HG02571 (cell line): ENCODE measurements at regions not wholly inside any gene's neighbourhood (a gene's known extent, or its start where the extent isn't known, plus 50 kb on each side); places are given as distances from the start of the nearest gene placed in this dataset.

Source experiments
- ATAC-seq: cut with Tn5 transposase; IDR thresholded peaks from one replicate; pipeline ENCODE4 v1.9.1; 2021; ENCODE audit warnings: mild to moderate bottlenecking, moderate library complexity; ENCODE audit not compliant: unreplicated experiment

DNA sequence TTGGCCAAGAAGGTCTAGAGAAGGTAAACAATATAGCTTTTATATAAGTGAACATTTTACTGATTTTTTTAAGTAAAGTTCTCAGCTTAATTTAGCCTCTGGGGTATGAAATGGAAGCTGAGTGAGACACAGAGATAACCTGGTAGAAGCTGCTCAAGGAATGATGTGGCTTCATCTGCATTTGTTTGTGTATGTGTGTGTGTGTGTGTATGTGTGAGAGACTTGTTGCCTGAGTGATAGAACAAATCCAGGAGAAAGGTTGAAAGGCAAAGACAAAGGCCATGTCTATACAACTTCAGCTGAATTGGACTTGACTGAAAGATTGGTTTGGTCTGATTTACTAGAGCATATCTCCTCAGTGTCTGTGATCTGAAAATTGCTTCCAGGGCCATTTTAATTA is 63.6 kb downstream of the PCDH7 start:
- no peak for ATAC-seq

DNA sequence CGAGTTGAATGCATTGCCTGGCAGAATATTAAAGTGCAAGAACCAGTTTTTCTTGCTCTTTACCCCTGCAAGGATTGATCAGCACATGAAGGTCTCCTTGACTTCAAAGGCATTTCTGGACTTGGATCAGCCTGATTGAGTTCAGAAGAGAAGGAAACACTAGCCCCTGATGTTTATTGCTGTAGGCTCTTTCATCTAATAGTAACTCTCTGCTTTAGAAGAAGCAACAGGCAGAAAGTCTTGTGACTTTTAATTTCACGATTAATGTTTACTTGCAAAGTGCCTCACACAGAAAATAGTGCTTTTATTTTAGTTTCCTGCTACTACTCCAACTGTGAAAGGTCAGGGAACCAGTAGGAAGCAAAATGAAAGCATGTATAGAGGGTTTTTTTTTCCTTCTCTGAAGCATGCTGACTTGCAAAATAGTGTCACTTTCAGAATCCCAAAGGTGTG is 69.1 kb downstream of the PCDH7 start:
- ATAC-seq: no peak

DNA sequence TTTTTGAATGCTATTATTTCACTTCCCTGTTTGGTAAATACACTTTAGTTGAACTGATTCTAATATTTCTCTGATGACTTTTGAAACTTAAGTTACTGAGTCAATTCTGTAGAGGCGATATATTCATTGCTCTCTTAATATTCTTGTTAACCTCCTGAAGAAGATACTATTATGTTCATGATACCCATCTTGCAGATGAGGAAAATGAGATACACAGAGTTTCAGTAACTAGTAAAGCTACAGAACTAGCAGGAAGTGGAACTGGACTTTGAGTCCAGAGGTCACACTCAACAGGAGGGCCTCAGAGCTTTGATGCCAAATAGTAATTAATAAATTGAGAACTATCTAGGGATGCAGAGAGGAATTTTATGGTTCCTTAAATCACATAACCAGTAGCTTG is 70.0 kb downstream of the PCDH7 start:
- no peak for ATAC-seq

DNA sequence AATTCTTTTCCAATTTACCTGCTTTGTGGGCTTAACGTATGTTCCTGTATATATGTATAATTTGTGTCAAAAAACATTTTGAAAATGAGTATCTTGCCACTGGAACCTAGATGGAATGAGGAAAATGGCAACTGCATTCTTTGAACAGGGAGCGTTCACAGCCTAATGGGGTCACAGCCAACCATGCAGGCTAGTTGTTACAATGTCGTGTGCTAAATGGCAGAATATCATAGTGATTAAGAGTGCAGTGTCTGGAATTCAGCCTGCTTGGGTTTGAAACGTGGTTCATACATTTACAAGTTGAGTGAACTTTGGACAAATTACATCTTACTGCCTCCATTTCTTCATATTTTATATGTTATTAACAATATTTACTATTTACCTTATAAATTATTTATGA is 70.8 kb downstream of the PCDH7 start:
- no peak for ATAC-seq

DNA sequence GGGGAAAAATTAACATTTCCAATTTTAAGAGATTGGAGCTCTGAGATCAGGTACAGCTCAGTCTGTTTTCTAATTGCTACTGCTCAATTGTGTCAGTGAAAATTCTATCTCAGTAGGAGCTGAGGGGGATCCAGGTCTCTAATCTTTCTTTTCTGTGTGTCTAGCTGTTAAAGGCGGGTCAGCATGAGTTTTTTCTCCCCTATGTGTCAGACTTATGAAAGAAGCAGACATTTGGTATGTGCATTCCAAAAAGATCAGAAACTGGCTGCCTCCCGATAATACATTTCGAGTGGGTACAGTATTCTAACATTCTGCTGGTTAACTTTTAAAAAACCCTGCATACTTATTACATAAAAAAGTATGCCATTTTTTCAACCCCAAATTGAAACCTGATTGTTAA is 72.4 kb downstream of the PCDH7 start:
- no peak for ATAC-seq

DNA sequence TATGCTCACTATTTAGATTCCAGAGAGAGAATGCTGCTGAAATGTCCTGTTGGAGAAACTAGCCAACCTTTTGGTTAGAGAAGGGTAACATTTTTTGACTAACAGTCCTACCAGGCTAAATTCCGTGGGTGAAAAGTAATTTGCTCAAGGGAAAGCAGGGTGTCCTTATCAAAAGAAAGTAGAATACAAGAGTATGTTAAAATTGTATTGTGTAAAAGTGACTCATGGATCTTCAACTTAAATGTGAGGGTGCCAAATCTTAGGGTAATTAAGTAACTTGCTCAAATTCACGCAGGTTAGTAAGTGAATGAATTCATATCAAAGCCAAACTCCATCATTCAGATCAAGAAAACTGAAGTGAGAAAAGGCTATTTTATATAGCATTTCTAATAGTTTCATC is 81.7 kb downstream of the PCDH7 start:
- no peak for ATAC-seq

DNA sequence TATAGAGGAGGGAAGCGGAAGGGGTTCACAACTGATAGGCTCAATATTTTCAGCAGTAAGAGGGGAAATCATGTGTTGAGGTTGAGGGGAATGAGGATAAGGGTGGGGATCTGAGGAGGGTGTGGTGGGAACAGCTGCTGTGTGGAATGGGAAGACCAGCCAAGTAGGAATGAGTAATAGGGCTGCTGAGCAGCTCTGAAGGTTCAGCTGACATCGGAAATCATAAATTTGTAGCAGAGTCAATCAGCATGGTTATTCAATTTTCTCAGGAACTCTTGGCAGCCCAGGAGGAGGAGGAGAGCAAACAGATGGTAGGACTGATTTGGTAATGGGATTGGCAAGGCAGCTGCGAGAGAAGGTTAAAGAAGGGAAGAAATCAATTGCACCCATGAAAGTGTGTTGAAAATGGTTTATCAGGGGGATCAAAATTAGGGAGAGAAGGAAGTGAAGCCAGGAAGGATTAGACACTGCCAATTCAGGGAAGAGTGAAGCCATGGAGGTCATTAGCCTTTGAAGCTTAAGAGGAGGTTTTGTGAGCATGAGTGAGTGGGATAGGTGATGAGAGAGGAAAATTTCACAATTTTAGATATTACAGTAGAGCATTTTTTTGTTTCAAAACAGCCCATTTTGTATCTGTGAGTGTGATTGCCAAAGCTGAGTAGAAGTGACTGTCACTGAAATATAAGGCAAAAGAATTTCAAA is 82.6 kb downstream of the PCDH7 start:
- ATAC-seq: no peak

DNA sequence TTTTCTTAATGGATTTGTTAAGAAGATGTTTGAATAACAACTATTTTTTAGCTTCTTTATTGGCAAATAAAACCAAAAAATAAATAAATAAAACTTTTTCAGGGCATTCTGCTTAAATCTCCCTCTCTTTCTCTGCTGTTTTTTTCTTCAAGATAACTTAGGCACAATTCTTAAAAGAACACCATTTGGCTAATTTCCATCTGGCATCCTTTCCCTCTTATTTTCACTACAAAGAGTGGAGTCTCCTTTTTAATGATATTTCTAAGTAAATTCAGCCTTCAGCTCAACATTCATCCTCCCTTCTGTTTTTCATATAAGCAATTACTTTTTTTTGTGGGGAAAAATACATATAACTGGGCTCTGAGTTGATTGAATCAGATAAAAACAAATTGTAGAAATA is 88.1 kb downstream of the PCDH7 start:
- ATAC-seq: no peak

DNA sequence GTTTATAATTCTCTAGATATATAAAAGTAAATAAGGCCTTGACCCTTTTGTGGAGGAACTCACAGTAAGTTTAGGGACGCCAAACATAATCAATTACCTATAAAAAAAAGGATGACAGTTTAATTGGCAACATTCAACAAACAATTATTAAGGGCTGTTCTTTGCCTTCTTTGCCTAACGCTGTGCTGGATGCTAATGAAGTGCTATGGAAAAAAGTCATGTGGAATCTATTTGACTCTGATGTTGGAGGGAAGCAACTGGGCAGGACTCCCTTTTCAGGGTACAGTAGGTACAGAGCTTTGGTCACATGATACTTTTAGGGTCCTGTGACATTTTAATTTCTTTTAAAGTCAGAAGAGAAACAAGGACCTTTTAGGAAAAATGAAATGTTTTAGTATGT is 91.1 kb downstream of the PCDH7 start:
- ATAC-seq: no peak

DNA sequence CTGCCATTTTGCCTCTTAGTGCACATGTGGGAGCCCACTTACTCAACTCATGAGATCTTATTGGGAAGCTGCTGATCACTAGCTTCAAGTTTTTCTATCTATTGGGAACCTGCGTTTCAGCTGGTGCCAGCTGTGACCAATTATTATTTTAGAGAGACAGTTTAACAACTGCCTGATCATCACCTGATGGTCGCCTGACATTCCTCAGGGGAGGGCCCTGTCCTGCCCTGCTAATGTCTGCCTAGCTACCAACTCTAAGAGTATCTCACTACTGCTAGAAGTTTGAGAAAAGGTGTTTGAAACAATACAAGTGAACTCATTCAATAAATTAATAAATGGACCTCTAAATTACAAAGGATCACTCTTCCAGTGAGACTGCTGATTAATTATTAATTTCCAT is 95.5 kb downstream of the PCDH7 start:
- ATAC-seq: no peak

DNA sequence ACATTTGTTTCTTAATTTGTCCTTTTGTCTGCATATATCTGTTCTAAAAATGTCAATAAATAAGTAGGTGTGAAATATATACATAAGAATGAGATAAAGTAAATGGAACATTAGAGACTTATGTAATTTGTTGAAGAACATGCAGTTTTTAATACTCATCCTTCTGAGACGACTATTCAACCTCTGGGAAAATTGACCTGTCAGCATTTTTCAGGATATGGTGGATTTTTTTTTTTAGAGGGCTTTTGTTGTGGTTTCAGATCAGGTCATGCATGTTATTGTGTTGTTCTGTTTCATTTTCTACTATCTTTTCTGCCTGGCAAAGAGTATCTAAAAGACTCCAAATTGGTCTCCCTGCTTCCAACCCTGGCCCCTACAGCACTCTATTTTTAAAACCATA is 97.3 kb downstream of the PCDH7 start:
- no peak for ATAC-seq

DNA sequence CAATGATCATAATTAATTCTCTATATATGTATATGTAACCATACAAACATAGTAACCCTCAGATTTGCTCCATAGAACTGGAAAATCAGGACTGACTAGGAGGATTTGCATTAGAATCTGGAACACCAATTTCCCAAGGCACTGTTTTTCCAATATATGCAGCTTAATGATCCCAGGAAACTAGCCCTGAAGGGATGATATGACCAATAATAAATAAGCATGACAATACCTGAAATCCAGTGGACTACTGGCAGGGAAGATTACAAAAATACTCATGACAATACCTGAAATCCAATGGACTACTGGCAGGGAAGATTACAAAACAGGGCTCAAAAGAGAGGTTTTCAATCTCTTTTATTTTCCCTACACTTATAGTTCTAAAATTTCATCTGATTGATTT is 98.4 kb downstream of the PCDH7 start:
- no peak for ATAC-seq

DNA sequence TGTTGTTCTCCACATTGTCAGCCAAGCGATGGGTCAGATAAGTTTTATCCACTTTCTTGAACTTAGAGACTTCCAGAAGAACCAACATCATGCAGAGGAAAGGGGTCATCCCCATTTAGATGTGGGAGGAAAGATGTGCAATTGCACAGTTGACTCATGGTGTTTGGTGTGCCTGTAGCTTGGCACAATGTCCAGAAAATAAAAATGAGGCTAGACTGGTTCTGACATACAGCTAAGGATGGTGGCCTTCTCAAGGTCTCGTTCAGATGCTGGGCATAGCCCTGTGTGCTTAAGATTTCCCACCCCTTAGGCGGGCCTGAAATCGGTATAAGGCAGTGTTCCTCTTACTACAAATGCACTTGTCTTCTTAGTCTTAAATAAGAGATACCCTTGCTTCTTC is 101.1 kb downstream of the PCDH7 start:
- ATAC-seq: no peak

DNA sequence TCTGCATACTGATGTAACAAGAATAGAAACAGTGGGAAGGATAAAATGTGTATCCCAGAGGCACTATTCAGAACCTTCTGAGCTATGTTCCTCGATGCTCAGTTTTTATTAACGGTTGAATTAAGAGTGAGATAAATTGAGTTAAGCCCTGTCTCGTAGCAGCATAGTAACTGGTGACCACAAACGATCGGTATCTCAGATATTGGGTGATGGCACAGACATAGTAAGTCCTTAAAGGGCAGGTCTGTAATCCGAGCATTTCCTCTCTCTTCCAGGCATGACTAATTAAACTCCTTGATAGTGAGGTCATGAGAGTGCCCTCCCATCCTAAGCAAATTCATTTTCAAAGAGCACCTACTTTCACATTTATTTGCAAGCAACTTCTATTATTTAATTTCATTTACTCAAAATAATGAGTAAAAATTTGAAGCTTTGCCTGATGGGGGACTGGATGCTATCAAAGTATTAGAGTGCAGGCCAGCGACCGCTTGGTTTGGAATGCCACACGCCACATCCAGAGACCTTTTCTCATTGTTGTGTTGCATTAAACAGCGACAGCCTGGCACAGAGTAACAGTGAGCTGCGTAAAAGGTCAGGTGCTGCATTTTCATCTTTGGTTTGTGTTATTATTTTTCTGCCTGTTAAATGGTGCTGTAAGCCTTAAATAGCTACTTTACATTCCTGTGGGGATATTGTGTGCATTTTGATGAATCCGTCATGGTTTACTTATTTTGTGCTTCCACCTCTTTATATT is 101.9 kb downstream of the PCDH7 start:
- no peak for ATAC-seq

DNA sequence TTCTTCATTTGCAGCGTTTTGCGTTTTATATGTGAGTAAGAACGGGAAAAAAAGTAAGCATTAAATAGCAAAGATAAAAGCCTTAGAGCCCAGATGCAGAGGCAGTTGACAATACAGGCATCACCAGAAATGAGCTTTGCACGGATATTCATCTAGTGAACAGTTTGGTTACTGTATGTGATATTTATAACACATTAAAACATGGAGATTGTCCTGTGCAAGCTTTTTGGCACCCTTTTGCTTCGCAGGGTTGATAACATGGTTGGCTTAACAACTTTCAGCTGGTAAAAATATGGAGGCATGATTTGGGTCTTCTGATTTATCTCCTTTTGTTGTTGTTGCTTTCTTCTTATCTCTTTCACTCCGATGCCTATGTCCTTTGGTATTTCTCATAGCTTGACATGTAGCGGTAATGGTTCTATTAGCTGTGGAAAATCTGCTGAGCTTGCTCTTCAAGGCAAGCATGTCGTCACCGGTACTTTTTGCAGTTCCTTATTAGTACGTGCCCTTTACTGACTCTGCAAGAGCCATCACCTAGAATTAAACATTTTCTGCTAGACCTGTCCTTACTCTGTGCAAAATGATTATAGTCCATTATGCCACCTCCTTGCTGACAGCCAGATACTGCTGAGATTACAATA is 102.9 kb downstream of the PCDH7 start:
- ATAC-seq: no peak

DNA sequence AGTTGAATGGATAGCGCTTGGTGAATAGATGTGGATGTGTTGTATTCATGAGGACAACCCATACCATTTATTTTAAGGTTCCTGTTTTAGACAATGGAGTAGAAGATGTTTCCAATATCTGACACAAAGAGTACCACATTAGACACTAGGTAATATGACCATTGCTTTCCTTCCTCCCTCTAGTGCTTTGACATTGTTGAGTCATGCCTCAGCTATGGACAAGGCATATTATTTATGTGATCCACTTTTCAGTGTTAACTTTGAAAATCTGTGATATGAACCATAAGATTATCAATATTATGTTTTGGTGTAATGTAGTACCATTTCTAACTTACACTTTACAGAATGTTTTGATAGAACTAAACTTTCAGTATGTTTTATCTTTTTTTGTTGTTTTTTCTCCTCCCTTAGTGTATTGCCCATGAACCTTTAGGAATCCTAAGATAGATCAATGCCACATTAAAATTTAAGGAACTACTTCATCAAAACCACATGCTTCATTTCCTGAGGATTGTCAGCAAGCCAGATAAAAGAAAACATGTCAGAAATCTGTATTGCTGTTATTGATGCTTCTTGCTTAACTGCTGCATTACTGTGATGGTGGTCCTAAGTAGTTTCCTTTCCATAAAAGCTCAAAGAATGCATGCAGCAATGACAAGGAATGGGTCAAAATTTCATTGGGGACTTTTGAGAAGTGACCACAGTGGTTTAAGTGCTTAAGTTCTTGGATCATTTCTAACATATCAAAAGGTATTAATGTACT is 105.0 kb downstream of the PCDH7 start:
- no peak for ATAC-seq

DNA sequence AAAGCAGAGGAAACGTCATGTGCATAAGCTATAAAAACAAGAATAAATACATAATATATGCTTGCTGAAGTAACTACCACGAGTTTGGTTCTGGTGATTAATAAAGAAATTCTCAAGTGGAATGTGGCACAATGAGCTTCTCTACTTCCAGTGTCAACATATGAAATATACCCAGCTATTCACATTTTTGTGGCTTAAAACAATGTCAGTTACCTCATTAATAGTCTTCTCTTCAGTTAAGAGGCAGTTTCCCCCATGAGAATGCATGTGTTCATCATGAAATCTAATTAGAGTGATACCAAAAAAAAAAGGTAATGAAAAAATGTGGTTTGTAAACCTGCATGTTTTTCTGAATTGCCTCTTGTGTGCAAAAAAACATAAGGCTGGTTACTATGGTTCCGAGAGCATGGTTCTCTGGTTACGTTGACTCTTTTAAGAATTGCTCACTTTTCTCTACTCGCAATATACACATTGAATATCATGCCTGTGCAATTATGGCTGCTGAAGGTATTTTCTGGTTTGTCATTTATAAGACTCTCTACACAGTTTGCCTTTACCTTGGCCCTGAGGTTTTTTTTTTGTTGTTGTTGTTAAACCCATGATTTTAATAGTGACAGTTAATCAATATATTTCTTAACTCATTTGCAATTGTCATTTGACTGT is 108.2 kb downstream of the PCDH7 start:
- ATAC-seq: no peak

DNA sequence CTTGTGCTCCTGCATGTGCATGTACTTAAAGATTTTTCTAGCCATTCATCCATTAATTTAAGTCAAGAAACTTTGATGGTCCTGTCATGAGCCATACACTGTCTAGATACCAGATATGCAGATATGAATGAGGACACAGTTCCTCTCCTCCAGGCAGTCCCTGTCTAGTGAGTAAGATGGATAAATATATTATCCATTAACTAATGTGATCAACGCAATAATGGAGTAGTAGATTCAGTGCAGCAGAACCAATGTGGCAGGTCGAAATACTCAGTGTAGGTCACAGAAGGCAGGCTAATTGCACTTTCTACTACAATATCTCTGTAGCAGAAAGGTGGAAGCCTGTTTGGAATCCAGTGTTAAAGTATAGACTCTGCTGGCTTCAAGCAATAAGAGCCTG is 112.5 kb downstream of the PCDH7 start:
- no peak for ATAC-seq

DNA sequence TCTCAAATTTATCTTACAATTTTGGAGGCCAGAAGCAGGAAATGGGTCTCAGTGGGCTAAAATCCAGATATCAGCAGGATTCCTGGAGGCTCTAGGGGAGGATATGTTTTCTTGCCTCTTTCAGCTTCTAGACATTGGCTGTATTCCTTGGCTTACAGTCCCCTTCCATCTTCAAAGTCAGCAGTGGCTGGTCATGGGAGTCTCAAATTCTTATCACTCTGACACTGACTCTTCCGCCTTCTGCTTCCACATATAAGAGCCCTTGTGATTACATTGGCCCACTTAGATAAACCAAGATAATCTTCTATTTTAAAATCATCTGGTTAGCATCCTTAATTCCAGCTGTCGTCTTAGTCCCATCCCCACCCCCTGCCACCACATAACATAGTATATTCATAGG is 113.0 kb downstream of the PCDH7 start:
- no peak for ATAC-seq

DNA sequence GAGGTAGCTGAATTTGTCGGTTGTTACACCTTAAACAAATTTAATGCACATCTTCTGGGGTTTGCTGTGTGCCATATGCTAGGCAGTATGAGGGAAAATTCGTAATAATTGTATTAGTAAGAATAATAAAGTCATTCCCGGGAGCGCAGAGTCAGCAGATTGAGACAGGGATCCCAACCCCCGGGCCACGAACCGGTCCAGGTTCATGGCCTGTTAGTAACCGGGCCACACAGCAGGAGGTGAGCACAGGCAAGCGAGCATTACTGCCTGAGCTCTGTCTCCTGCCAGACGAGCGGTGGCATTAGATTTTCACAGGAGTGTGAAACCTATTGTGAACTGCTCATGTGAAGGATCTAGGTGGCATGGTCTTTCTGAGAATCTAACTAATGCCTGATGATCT is 114.9 kb downstream of the PCDH7 start:
- ATAC-seq: no peak

DNA sequence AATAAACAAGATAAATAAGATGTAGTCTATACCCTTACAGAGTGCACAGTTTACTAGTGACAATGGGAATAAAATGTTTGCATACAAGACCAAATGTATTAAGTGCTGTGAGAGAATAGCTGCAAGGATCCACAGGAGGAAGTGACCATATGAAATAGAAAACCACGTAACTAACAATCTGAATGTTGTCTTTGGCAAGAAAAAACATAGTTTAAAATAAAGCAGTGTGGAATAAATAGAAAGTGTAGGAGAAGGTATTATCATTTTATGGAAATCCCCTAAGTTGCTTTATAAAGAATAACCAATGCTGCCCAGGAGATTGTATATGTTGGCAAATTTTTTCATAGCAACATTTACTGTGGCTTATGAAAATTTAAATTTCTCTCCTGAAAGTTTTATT is 116.1 kb downstream of the PCDH7 start:
- no peak for ATAC-seq
